Endothelial cell of umbilical vein (primary cell): ENCODE measurements at regions not wholly inside any gene's neighbourhood (a gene's known extent, or its start where the extent isn't known, plus 50 kb on each side); places are given as distances from the start of the nearest gene placed in this dataset.

Experiments
- BruUV-seq: library from RNA; stranded (reverse); fragments of 400-500 nt; replicated peaks from 2 replicates; lab custom pipeline; 2021; lab: Mats Ljungman, UMichigan
- CTCF ChIA-PET: fragments of 300-600, 350-600 bp; sonication (Branson Sonifier 250); formaldehyde crosslinking; loops from one replicate; lab custom pipeline; 2021; ENCODE audit warnings: antibody characterized with exemption, inconsistent platforms; lab: Charles Lee
- POLR2A ChIA-PET: fragments of 300-600, 350-600 bp; sonication (Branson Sonifier 250); formaldehyde crosslinking; loops from one replicate; lab custom pipeline; 2021; ENCODE audit warnings: antibody characterized with exemption, inconsistent platforms; lab: Charles Lee
- DNase-seq: peaks from one replicate; pipeline ENCODE4 v3.0.0-alpha.2; 2011; ENCODE audit warnings: low read depth, low spot score
- FAIRE-seq: peaks from 2 replicates; lab custom pipeline; 2011; peaks lifted over from hg19 to GRCh38; lab: Jason Lieb, UNC
- H2AFZ ChIP-seq: 2 replicates; pipeline ENCODE4 v1.6.0; 2012; ENCODE audit warnings: low read depth, low read length, control low read depth, inconsistent platforms
- H3K27ac ChIP-seq: 2 replicates; pipeline ENCODE4 v1.5.1; 2011; ENCODE audit warnings: low read depth, mild to moderate bottlenecking, control low read depth, low read length, moderate library complexity; ENCODE audit not compliant: insufficient read depth
- H3K27me3 ChIP-seq, 2 experiments: 2 replicates each; pipeline versions ENCODE4 v1.6.0 to v1.6.1; 2011; ENCODE audit warnings: low read length in 2 of 2, mixed read lengths in 1 of 2; ENCODE audit not compliant: control insufficient read depth in 2 of 2, insufficient read depth in 2 of 2
- H3K36me3 ChIP-seq, 2 experiments: 2 replicates in 1 of 2; 3 replicates in 1 of 2; pipeline ENCODE4 v1.5.1; 2011; ENCODE audit warnings: low read length in 2 of 2, mild to moderate bottlenecking in 1 of 2, moderate library complexity in 1 of 2; ENCODE audit not compliant: control insufficient read depth in 2 of 2, insufficient read depth in 2 of 2; ENCODE audit errors: extremely low read depth in 1 of 2
- H3K4me1 ChIP-seq: 3 replicates; pipeline ENCODE4 v1.5.1; 2011; ENCODE audit warnings: mild to moderate bottlenecking, low read length; ENCODE audit not compliant: control insufficient read depth, insufficient read depth; ENCODE audit errors: extremely low read depth
- H3K4me2 ChIP-seq: 2 replicates; pipeline ENCODE4 v1.6.1; 2011; ENCODE audit warnings: low read length, control low read depth, mixed read lengths; ENCODE audit not compliant: insufficient read depth
- H3K4me3 ChIP-seq, 3 experiments: fragments of 200-600 bp in 1 of 3; sonication (generic), shearing (Covaris generic) in 1 of 3; replicated peaks in 1 of 3; 2 replicates each; pipeline ENCODE4 v1.5.1; 2011 to 2016; ENCODE audit warnings: control low read depth in 3 of 3, low read length in 3 of 3, mild to moderate bottlenecking in 2 of 3, inconsistent platforms in 1 of 3, low read depth in 1 of 3, moderate library complexity in 1 of 3; ENCODE audit not compliant: insufficient read depth in 1 of 3
- H3K79me2 ChIP-seq: 2 replicates; pipeline ENCODE4 v1.6.0; 2012; ENCODE audit warnings: low read length, inconsistent platforms; ENCODE audit not compliant: control insufficient read depth, insufficient read depth
- H3K9ac ChIP-seq: replicated peaks from 2 replicates; pipeline ENCODE3; 2011; ENCODE audit warnings: low read length, control low read depth; ENCODE audit not compliant: insufficient read depth; ENCODE audit errors: extremely low read depth
- H3K9me1 ChIP-seq: replicated peaks from 3 replicates; pipeline ENCODE4 v1.6.0; 2011; ENCODE audit warnings: mild to moderate bottlenecking, low read length; ENCODE audit not compliant: control insufficient read depth, insufficient read depth; ENCODE audit errors: extremely low read depth
- H3K9me3 ChIP-seq: replicated peaks from 2 replicates; pipeline ENCODE4 v1.5.1; 2012; ENCODE audit warnings: low read length, inconsistent platforms; ENCODE audit not compliant: control insufficient read depth, insufficient read depth
- H4K20me1 ChIP-seq: replicated peaks from 2 replicates; pipeline ENCODE3; 2011; ENCODE audit warnings: mild to moderate bottlenecking, low read length; ENCODE audit not compliant: control insufficient read depth, insufficient read depth; ENCODE audit errors: extremely low read depth
- CTCF ChIP-seq, 2 donors: IDR thresholded peaks; 1 replicate in 1 of 2; 2 replicates in 1 of 2; pipeline ENCODE4 v1.5.1; 2011; ENCODE audit warnings: low read length in 2 of 2, mild to moderate bottlenecking in 2 of 2, moderate library complexity in 2 of 2, control low read depth in 1 of 2, inconsistent platforms in 1 of 2, low read depth in 1 of 2; ENCODE audit not compliant: insufficient read depth in 1 of 2; ENCODE audit errors: extremely low read depth in 1 of 2
- EZH2 ChIP-seq: IDR thresholded peaks from 2 replicates; pipeline ENCODE4 v1.6.1; 2012; ENCODE audit warnings: borderline replicate concordance, low read depth, mild to moderate bottlenecking, moderate library complexity, low read length, inconsistent platforms; ENCODE audit not compliant: severe bottlenecking
- FOS ChIP-seq: IDR thresholded peaks from 2 replicates; pipeline ENCODE4 v1.6.1; 2011; ENCODE audit warnings: mild to moderate bottlenecking, low read length, moderate library complexity, borderline replicate concordance; ENCODE audit not compliant: insufficient read depth
- JUN ChIP-seq: IDR thresholded peaks from 2 replicates; pipeline ENCODE4 v1.6.1; 2011; ENCODE audit warnings: borderline replicate concordance, low read depth; ENCODE audit not compliant: insufficient read length, insufficient read depth
- MAX ChIP-seq: IDR thresholded peaks from 2 replicates; pipeline ENCODE4 v1.6.1; 2011; ENCODE audit not compliant: insufficient read depth, insufficient read length
- MYC ChIP-seq: IDR thresholded peaks from one replicate; pipeline ENCODE4 v1.6.1; 2011; ENCODE audit warnings: mild to moderate bottlenecking, low read depth, low read length
- POLR2A ChIP-seq: IDR thresholded peaks from 2 replicates; pipeline ENCODE4 v1.6.1; 2012; ENCODE audit warnings: low read depth, mild to moderate bottlenecking, control low read depth, low read length
- POLR2AphosphoS5 ChIP-seq: IDR thresholded peaks from 2 replicates; pipeline ENCODE4 v1.6.1; 2012; ENCODE audit warnings: low read depth, mild to moderate bottlenecking, control low read depth, low read length, moderate library complexity; ENCODE audit not compliant: insufficient read depth
- dilution Hi-C: fragments of 300-500 bp; cut with MboI; formaldehyde crosslinking; loops from one replicate; pipeline ENCODE4 v1.15.0; 2019; ENCODE audit warnings: low sequenced_read_pairs; ENCODE audit not compliant: extremely low pct_ligation_motif_present
- intact Hi-C: fragments of 100-400 bp; cut with micrococcal nuclease; formaldehyde crosslinking; loops from one replicate; pipeline ENCODE4 v1.10.0; 2022

GRCh38 chr18:67047334-67047733 lies 443.4 kb upstream of the CDH19 start:
- Histone ChIP-seq H3K4me3 (no peak overlapping the region), H3K27ac (no peak overlapping the region), H3K4me1 (no peaks in the 10 kb centered on the region), H2AFZ (no peak overlapping the region), H3K9ac (no peak overlapping the region), H3K4me2 (no peak overlapping the region), H3K9me3 (no peaks in the 10 kb centered on the region), H4K20me1 (no peaks in the 10 kb centered on the region), H3K36me3 (no peaks in the 10 kb centered on the region), H3K27me3 (no peaks in the 10 kb centered on the region), H3K9me1 (no peaks in the 10 kb centered on the region), H3K79me2 (no peaks in the 10 kb centered on the region)
- no TSS peak for BruUV-seq
- FAIRE-seq: no peak
- POLR2A ChIA-PET: no interaction called here
- TF ChIP-seq POLR2A (no peak), CTCF (IDR thresholded peaks at IDR 0.05; ENCODE audit: extremely low read depth in 1 of 2, insufficient read depth in 1 of 2, low read depth in 1 of 2, low read length in 2 of 2) (no peak), EZH2 (no peak), FOS (no peak), POLR2AphosphoS5 (no peak), JUN (no peak), MYC (no peak), MAX (no peak)
- CTCF ChIA-PET: no interaction called here
- DNase-seq: no peak
- dilution Hi-C loops (no loop called here), intact Hi-C loops (no loop called here)
